Adipocyte (in vitro differentiated cells): ENCODE measurements at regions not wholly inside any gene's neighbourhood (a gene's known extent, or its start where the extent isn't known, plus 50 kb on each side); places are given as distances from the start of the nearest gene placed in this dataset.

Source experiments
- DNase-seq: peaks from one replicate; pipeline ENCODE4 v3.0.0-alpha.2; 2015; ENCODE audit warnings: low read depth
- H3K27me3 ChIP-seq: replicated peaks from 2 replicates; pipeline ENCODE4 v1.7.0; 2013; ENCODE audit warnings: mild to moderate bottlenecking, low read length, moderate library complexity; ENCODE audit not compliant: control insufficient read depth, insufficient read depth
- H3K36me3 ChIP-seq: 2 replicates; pipeline ENCODE4 v1.7.0; 2013; ENCODE audit warnings: low read length, mild to moderate bottlenecking, moderate library complexity; ENCODE audit not compliant: control insufficient read depth, insufficient read depth, severe bottlenecking
- H3K4me1 ChIP-seq: 2 replicates; pipeline ENCODE4 v1.7.0; 2013; ENCODE audit warnings: mild to moderate bottlenecking, low read length, moderate library complexity; ENCODE audit not compliant: control insufficient read depth, insufficient read depth
- H3K4me3 ChIP-seq: 2 replicates; pipeline ENCODE4 v1.7.0; 2013; ENCODE audit warnings: mild to moderate bottlenecking, low read length, moderate library complexity
- H3K9ac ChIP-seq: 2 replicates; pipeline ENCODE4 v1.7.0; 2013; ENCODE audit warnings: mild to moderate bottlenecking, low read length, moderate library complexity
- H3K9me3 ChIP-seq: 2 replicates; pipeline ENCODE4 v1.7.0; 2013; ENCODE audit warnings: mild to moderate bottlenecking, low read length, moderate library complexity; ENCODE audit not compliant: control insufficient read depth

- peaks cover 32% of the 10 kb centered on the region for H3K4me1 ChIP-seq
- no peaks in the 10 kb centered on the region for H3K36me3 ChIP-seq
- H3K9ac ChIP-seq: peak overlapping the region; percentile 43
- no peaks in the 10 kb centered on the region for H3K27me3 ChIP-seq
- peaks cover 6% of the 10 kb centered on the region for H3K9me3 ChIP-seq
- H3K4me3 ChIP-seq: peak overlapping the region; percentile 3
- no peak for DNase-seq
Observed at GRCh38 chr2:234690569-234691213, 193.8 kb upstream of the ARL4C start.

- no peak for DNase-seq
- Histone ChIP-seq H3K9me3 (peaks cover under 1% of the 10 kb centered on the region), H3K36me3 (no peaks in the 10 kb centered on the region), H3K9ac (no peak overlapping the region), H3K4me1 (peaks cover 30% of the 10 kb centered on the region), H3K4me3 (no peak overlapping the region), H3K27me3 (no peaks in the 10 kb centered on the region)
Observed at GRCh38 chr2:234689911-234690379, 193.1 kb upstream of the ARL4C start.

GRCh38 chr2:234687718-234688475 lies 191.0 kb upstream of the ARL4C start:
- no peak overlapping the region for H3K4me3 ChIP-seq

GRCh38 chr2:234686088-234686890 lies 189.4 kb upstream of the ARL4C start:
- Histone ChIP-seq H3K9ac (no peak overlapping the region), H3K4me3 (no peak overlapping the region), H3K36me3 (no peaks in the 10 kb centered on the region), H3K4me1 (peaks cover 16% of the 10 kb centered on the region), H3K9me3 (no peaks in the 10 kb centered on the region), H3K27me3 (no peaks in the 10 kb centered on the region)
- peak; percentile 23 for DNase-seq

More at GRCh38 chr2:234687718-234688475, 191.0 kb upstream of the ARL4C start:
- H3K9ac ChIP-seq: no peak overlapping the region
- no peaks in the 10 kb centered on the region for H3K9me3 ChIP-seq
- DNase-seq: no peak
- H3K36me3 ChIP-seq: no peaks in the 10 kb centered on the region
- no peaks in the 10 kb centered on the region for H3K27me3 ChIP-seq
- peaks cover 19% of the 10 kb centered on the region for H3K4me1 ChIP-seq

GRCh38 chr2:234684466-234684865 lies 187.6 kb upstream of the ARL4C start:
- Histone ChIP-seq H3K27me3 (no peaks in the 10 kb centered on the region), H3K9me3 (no peaks in the 10 kb centered on the region), H3K4me3 (no peak overlapping the region), H3K9ac (no peak overlapping the region), H3K4me1 (peaks cover 22% of the 10 kb centered on the region), H3K36me3 (no peaks in the 10 kb centered on the region)
- DNase-seq: no peak

GRCh38 chr2:234683950-234684349 lies 187.1 kb upstream of the ARL4C start:
- DNase-seq: no peak
- Histone ChIP-seq H3K9ac (no peak overlapping the region), H3K4me3 (no peak overlapping the region), H3K4me1 (peaks cover 28% of the 10 kb centered on the region), H3K36me3 (no peaks in the 10 kb centered on the region), H3K9me3 (no peaks in the 10 kb centered on the region), H3K27me3 (no peaks in the 10 kb centered on the region)

- H3K9me3 ChIP-seq: no peaks in the 10 kb centered on the region
- DNase-seq: peak; percentile 15
- H3K4me3 ChIP-seq: no peak overlapping the region
- H3K27me3 ChIP-seq: no peaks in the 10 kb centered on the region
- no peak overlapping the region for H3K9ac ChIP-seq
- H3K36me3 ChIP-seq: no peaks in the 10 kb centered on the region
- peaks cover 41% of the 10 kb centered on the region for H3K4me1 ChIP-seq
Observed at GRCh38 chr2:234682492-234683228, 185.8 kb upstream of the ARL4C start.

GRCh38 chr2:234680688-234681619 lies 184.1 kb upstream of the ARL4C start:
- peaks cover 43% of the 10 kb centered on the region for H3K4me1 ChIP-seq
- no peaks in the 10 kb centered on the region for H3K9me3 ChIP-seq
- no peak for DNase-seq
- H3K36me3 ChIP-seq: no peaks in the 10 kb centered on the region
- no peak overlapping the region for H3K9ac ChIP-seq
- H3K4me3 ChIP-seq: no peak overlapping the region
- no peaks in the 10 kb centered on the region for H3K27me3 ChIP-seq

GRCh38 chr2:234679741-234680687 lies 183.1 kb upstream of the ARL4C start:
- peak; percentile 88 for DNase-seq
- Histone ChIP-seq H3K27me3 (no peaks in the 10 kb centered on the region), H3K9ac (peak overlapping the region; percentile 65), H3K9me3 (no peaks in the 10 kb centered on the region), H3K36me3 (no peaks in the 10 kb centered on the region), H3K4me1 (peaks cover 50% of the 10 kb centered on the region), H3K4me3 (peak overlapping the region; percentile 52)
